ENCODE measurements at regions not wholly inside any gene's neighbourhood (a gene's known extent, or its start where the extent isn't known, plus 50 kb on each side); places are given as distances from the start of the nearest gene placed in this dataset.

DNA sequence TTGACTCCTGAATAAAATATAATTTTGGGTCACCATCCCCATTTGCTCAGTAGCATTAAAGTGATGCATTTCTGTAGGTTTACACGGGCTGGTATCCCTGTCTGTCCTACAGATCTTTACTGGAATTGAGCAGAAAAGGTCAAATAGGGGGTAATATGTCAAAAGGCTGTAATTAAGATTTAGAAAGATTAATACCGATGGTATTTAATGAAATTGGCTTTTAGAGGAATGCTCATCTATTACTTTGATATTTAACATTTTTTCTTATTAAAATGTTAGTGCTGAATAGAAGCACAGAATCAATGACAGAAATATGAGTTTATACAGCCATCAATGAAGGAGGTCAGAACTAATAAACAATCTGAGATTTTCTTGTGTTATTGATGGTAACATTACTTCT lies 1762.2 kb upstream of the WWC1 start:
- H3K4me3 ChIP-seq (ENCODE audit: low read depth, low read length): no peak overlapping the region
- TF ChIP-seq CTCF (IDR thresholded peaks at IDR 0.05; ENCODE audit: low read depth, low read length, missing control alignments): no peak
- DNase-seq (ENCODE audit: low read depth): no peak

DNA sequence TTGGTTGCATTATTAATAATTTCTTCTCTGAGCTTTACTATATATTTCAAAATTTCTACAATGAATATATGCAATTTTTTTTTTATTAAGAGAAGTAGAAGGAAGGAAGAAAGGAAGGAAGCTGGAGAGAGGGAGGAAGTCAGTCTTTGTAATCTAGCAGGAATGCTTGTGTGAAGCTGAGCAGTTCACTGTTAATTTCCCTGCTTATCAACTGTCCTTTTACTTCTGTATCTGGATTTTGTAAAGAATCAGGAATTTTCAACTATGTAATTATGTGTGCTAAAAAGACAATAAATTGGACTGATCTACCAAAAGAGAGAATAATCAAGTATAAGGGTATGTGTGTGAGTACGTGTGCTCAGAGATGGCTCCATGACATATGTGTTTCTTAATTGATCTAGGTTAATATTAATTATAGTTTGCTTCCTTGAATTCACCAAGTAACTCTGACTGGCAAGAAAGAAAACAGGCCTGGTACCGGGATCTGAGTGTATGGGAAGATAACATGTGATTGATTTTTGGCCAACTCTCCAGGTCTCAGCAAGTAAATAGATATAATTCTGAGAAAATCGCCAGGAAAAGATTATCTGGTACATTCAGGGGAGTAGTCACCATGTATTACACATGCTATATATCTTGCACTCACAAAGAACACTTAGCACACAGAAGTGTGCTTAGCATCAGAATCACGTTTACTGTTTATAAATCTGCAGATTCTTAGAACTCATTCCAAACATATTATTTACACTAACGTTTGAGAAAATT lies 1758.8 kb upstream of the WWC1 start:
- no peak for DNase-seq (ENCODE audit: low read depth)
- no peak for TF ChIP-seq CTCF (IDR thresholded peaks at IDR 0.05; ENCODE audit: low read depth, low read length, missing control alignments)
- H3K4me3 ChIP-seq (ENCODE audit: low read depth, low read length): no peak overlapping the region

- DNase-seq (ENCODE audit: low read depth): no peak
- no peak for TF ChIP-seq CTCF (IDR thresholded peaks at IDR 0.05; ENCODE audit: low read depth, low read length, missing control alignments)
- no peak overlapping the region for H3K4me3 ChIP-seq (ENCODE audit: low read depth, low read length)
These were observed 1755.8 kb upstream of the WWC1 start for GRCh38 chr5:166535641-166536040.

GRCh38 chr5:166540156-166540555 lies 1751.3 kb upstream of the WWC1 start:
- no peak overlapping the region for H3K4me3 ChIP-seq (ENCODE audit: low read depth, low read length)
- DNase-seq (ENCODE audit: low read depth): no peak
- no peak for TF ChIP-seq CTCF (IDR thresholded peaks at IDR 0.05; ENCODE audit: low read depth, low read length, missing control alignments)

- TF ChIP-seq CTCF (IDR thresholded peaks at IDR 0.05; ENCODE audit: low read depth, low read length, missing control alignments): no peak
- H3K4me3 ChIP-seq (ENCODE audit: low read depth, low read length): no peak overlapping the region
- no peak for DNase-seq (ENCODE audit: low read depth)
These were observed 1740.1 kb upstream of the WWC1 start for GRCh38 chr5:166551384-166551783.

- H3K4me3 ChIP-seq (ENCODE audit: low read depth, low read length): no peak overlapping the region
- TF ChIP-seq CTCF (IDR thresholded peaks at IDR 0.05; ENCODE audit: low read depth, low read length, missing control alignments): no peak
These were observed 1737.7 kb upstream of the WWC1 start for GRCh38 chr5:166553778-166554177.

DNA sequence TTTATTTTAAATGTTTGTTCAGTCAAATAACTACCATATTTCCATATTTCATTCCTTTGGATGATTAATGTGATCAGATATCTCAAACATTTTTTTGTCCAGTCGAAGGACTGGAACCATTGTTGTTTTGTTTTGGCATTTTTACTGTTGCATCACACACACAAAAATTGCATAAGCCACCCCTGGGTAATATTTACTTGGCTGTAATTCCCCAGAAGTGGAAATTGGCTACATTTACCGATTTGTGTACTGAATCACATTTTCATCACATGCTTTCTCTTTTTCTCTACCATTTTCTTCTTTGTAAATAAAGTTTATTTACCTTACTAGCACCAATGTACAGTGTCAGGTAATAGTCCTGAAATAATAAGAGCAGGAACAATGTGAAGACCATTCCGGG lies 1729.7 kb upstream of the WWC1 start:
- no peak overlapping the region for H3K4me3 ChIP-seq (ENCODE audit: low read depth, low read length)
- TF ChIP-seq CTCF (IDR thresholded peaks at IDR 0.05; ENCODE audit: low read depth, low read length, missing control alignments): no peak
- no peak for DNase-seq (ENCODE audit: low read depth)

More at GRCh38 chr5:166553778-166554177, 1737.7 kb upstream of the WWC1 start:
- DNase-seq (ENCODE audit: low read depth): no peak

Measured in GM12864 (cell line).